BJ (cell line): ENCODE measurements at regions not wholly inside any gene's neighbourhood (a gene's known extent, or its start where the extent isn't known, plus 50 kb on each side); places are given as distances from the start of the nearest gene placed in this dataset.

Experiments used
- CTCF ChIA-PET: fragments of 350-600 bp; formaldehyde crosslinking; extraction: SDS; loops from one replicate; lab custom pipeline; 2021; ENCODE audit warnings: antibody characterized with exemption, inconsistent platforms; lab: Yijun Ruan, JAX
- POLR2A ChIA-PET: fragments of 300-600 bp; sonication (Branson Sonifier 250); formaldehyde crosslinking; extraction: SDS; loops from one replicate; lab custom pipeline; 2021; ENCODE audit warnings: antibody characterized with exemption; lab: Charles Lee
- DNase-seq: peaks from one replicate; pipeline ENCODE4 v3.0.0-alpha.2; 2011; ENCODE audit warnings: low read depth
- H3K27me3 ChIP-seq: 2 replicates; pipeline ENCODE4 v1.6.0; 2011; ENCODE audit warnings: low read length; ENCODE audit not compliant: control insufficient read depth, insufficient read depth
- H3K36me3 ChIP-seq: 2 replicates; pipeline ENCODE4 v1.5.1; 2011; ENCODE audit warnings: low read length; ENCODE audit not compliant: control insufficient read depth, insufficient read depth
- H3K4me3 ChIP-seq: 2 replicates; pipeline ENCODE4 v1.5.1; 2011; ENCODE audit warnings: low read depth, mild to moderate bottlenecking, control low read depth, low read length
- TF ChIP-seq, protein P1 (sequence below): IDR thresholded peaks from 2 replicates; pipeline ENCODE4 v1.5.1; 2011; ENCODE audit warnings: low read depth, mild to moderate bottlenecking, control low read depth, inconsistent platforms, low read length, moderate library complexity; ENCODE audit not compliant: insufficient read depth

DNA sequence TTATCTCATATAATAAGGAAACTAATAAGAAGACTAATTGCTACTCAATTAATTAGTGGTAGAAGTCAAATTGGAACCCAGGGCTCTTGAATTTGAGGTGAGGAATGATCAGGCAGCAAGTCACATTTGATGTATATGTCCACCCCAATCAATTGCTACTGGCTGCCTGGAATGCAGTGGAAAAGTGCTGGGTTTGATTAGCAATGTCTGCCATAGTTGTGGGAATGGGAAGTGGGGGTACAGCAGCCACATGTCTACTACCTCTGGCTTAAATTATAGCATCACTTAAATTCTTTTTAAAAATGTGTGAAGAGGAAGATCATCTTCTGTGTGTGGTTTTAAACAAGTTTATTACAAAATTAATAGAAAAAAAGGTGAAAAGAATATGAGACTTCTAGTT lies 50.8 kb upstream of the NAV2 start:
- DNase-seq = no peak
- no peaks in the 10 kb centered on the region for H3K36me3 ChIP-seq
- ChIA-PET CTCF (interaction anchor here (0.8 to 1.5 kb wide), 2 partner anchors 16 to 99 kb away, joined by 3 to 4 read pairs; no protein-coding TSS in a partner anchor), POLR2A (no interaction called here)
- H3K4me3 ChIP-seq = no peak overlapping the region
- TF ChIP-seq, protein P1, sequence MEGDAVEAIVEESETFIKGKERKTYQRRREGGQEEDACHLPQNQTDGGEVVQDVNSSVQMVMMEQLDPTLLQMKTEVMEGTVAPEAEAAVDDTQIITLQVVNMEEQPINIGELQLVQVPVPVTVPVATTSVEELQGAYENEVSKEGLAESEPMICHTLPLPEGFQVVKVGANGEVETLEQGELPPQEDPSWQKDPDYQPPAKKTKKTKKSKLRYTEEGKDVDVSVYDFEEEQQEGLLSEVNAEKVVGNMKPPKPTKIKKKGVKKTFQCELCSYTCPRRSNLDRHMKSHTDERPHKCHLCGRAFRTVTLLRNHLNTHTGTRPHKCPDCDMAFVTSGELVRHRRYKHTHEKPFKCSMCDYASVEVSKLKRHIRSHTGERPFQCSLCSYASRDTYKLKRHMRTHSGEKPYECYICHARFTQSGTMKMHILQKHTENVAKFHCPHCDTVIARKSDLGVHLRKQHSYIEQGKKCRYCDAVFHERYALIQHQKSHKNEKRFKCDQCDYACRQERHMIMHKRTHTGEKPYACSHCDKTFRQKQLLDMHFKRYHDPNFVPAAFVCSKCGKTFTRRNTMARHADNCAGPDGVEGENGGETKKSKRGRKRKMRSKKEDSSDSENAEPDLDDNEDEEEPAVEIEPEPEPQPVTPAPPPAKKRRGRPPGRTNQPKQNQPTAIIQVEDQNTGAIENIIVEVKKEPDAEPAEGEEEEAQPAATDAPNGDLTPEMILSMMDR = no peak
- no peaks in the 10 kb centered on the region for H3K27me3 ChIP-seq

- ChIA-PET CTCF (interaction anchor here (3.1 kb wide), 1 partner anchor 13 kb away, joined by 13 read pairs; no protein-coding TSS in a partner anchor), POLR2A (no interaction called here)
- DNase-seq = no peak
- TF ChIP-seq, protein P1 = no peak
- Histone ChIP-seq H3K4me3 (no peak overlapping the region), H3K27me3 (no peaks in the 10 kb centered on the region), H3K36me3 (no peaks in the 10 kb centered on the region)
These were observed 52.6 kb upstream of the NAV2 start for GRCh38 chr11:19660076-19660475.

DNA sequence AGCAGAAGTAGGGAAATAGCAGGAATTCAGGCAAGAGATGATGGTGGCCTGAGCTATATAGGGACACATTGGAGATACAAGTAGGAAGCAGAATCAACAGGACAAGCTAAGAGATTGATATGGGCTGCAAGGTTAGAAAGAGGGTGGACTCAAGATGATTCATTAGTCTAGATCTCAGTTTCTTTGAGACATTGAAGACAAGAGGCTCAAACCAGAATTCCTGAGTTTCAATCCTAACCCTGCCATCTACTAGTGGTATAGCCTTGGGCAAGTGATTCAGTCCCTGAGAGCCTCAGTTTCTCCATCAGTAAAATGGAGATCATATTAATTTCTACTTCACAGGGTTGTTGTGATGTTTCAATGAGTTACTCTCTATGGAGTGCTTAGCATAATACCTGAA lies 53.1 kb upstream of the NAV2 start:
- CTCF ChIA-PET = interaction anchor here (3.1 kb wide), 1 partner anchor 13 kb away, joined by 13 read pairs; no protein-coding TSS in a partner anchor
- no peaks in the 10 kb centered on the region for H3K27me3 ChIP-seq
- no peaks in the 10 kb centered on the region for H3K36me3 ChIP-seq
- TF ChIP-seq, protein P1 = no peak
- H3K4me3 ChIP-seq = no peak overlapping the region
- no peak for DNase-seq
- POLR2A ChIA-PET = no interaction called here

- Histone ChIP-seq H3K27me3 (0 out of 2 replicates have a peak, but pooled peaks cover 1% of the 10 kb centered on the region), H3K4me3 (no peak overlapping the region), H3K36me3 (no peaks in the 10 kb centered on the region)
- POLR2A ChIA-PET = no interaction called here
- TF ChIP-seq, protein P1 = 0 out of 2 replicates have a peak, but pooled peaks have one; percentile 8
- DNase-seq = no peak
- CTCF ChIA-PET = interaction anchor here (0.9 to 3.1 kb wide), 3 partner anchors 11 to 282 kb away, joined by 3 to 13 read pairs (median 6); no protein-coding TSS in a partner anchor
These were observed 54.3 kb upstream of the NAV2 start for GRCh38 chr11:19658344-19658743.

DNA sequence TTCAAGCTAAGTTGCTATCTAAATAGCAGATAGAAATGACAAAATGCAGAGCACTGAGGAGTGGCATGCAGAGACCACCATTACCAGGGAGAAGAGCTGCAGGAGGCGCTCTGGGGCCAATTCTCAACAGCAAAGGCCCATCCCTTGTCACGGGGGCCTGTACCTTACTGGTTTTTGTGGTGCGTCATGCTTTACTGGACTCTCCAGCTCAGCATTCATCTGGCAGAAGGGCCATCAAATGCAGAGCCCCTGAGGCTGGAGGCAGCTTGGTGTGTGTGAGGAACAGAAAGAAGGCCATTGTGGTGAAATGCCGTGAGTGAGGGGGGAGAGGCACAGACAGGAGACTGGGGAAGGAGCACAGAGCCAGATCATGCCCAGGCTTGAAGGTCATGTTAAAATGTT lies 56.5 kb upstream of the NAV2 start:
- Histone ChIP-seq H3K27me3 (peaks cover 6% of the 10 kb centered on the region; the same call in 1 of the 2 replicates), H3K36me3 (no peaks in the 10 kb centered on the region), H3K4me3 (no peak overlapping the region)
- POLR2A ChIA-PET = no interaction called here
- no peak for DNase-seq
- CTCF ChIA-PET = interaction anchor here (1.2 to 2.6 kb wide), 2 partner anchors 13 to 79 kb away, joined by 3 to 6 read pairs; no protein-coding TSS in a partner anchor
- TF ChIP-seq, protein P1 = no peak
